GM12878 (cell line): ENCODE measurements at regions not wholly inside any gene's neighbourhood (a gene's known extent, or its start where the extent isn't known, plus 50 kb on each side); places are given as distances from the start of the nearest gene placed in this dataset.

Experiments
- ATAC-seq: fragments of 200-7000 bp; cut with Tn5 transposase; 3 replicates; pipeline ENCODE4 v1.9.1; 2020; ENCODE audit warnings: mild to moderate bottlenecking, moderate library complexity
- BruUV-seq: library from RNA; stranded (reverse); fragments of 400-500 nt; replicated peaks from 2 replicates; lab custom pipeline; 2021; lab: Mats Ljungman, UMichigan
- CTCF ChIA-PET: fragments of 300-600 bp; sonication (Branson Sonifier 250); formaldehyde crosslinking; extraction: SDS; loops from one replicate; lab custom pipeline; 2021; ENCODE audit warnings: inconsistent platforms; lab: Yijun Ruan, JAX
- POLR2A ChIA-PET: fragments of 350-600 bp; formaldehyde crosslinking; extraction: SDS; loops from one replicate; lab custom pipeline; 2021; ENCODE audit warnings: inconsistent platforms; lab: Charles Lee
- RAD21 ChIA-PET: fragments of 300-600 bp; sonication (Branson Sonifier 250); formaldehyde crosslinking; loops from one replicate; lab custom pipeline; 2023; ENCODE audit warnings: antibody characterized with exemption; ENCODE audit not compliant: unreplicated experiment; lab: Charles Lee
- SMC1A ChIA-PET: fragments of 300-600 bp; sonication (Branson Sonifier 250); formaldehyde crosslinking; loops from one replicate; lab custom pipeline; 2023; ENCODE audit not compliant: unreplicated experiment, uncharacterized antibody; lab: Charles Lee
- DNase-seq: peaks from one replicate; pipeline ENCODE4 v3.0.0-alpha.2; 2011; ENCODE audit warnings: low read depth, low spot score
- FAIRE-seq: peaks from 3 replicates; lab custom pipeline; 2011; peaks lifted over from hg19 to GRCh38; lab: Jason Lieb, UNC
- H2AFZ ChIP-seq: 2 replicates; pipeline ENCODE4 v1.6.0; 2011; ENCODE audit warnings: low read depth, low read length, control low read depth; ENCODE audit not compliant: control insufficient read depth
- H3K27ac ChIP-seq: 2 replicates; pipeline ENCODE4 v1.5.1; 2011; ENCODE audit warnings: control low read depth; ENCODE audit not compliant: control insufficient read depth, insufficient read depth
- H3K27me3 ChIP-seq, 2 experiments: replicated peaks in 1 of 2; 2 replicates each; pipeline versions ENCODE4 v1.6.0 to v1.6.1; 2011; ENCODE audit warnings: low read length in 1 of 2; ENCODE audit not compliant: control insufficient read depth in 2 of 2, insufficient read depth in 2 of 2
- H3K36me3 ChIP-seq, 2 experiments: 2 replicates each; pipeline ENCODE4 v1.5.1; 2011; ENCODE audit warnings: low read length in 1 of 2; ENCODE audit not compliant: control insufficient read depth in 2 of 2, insufficient read depth in 2 of 2
- H3K4me1 ChIP-seq: 2 replicates; pipeline ENCODE4 v1.6.1; 2011; ENCODE audit warnings: mild to moderate bottlenecking, low read length, moderate library complexity, mixed read lengths; ENCODE audit not compliant: control insufficient read depth, insufficient read depth
- H3K4me2 ChIP-seq: 2 replicates; pipeline ENCODE4 v1.6.0; 2011; ENCODE audit warnings: control low read depth; ENCODE audit not compliant: control insufficient read depth, insufficient read depth
- H3K4me3 ChIP-seq: fragments of 200-600 bp; sonication (generic); 2 replicates; pipeline ENCODE4 v1.5.1; 2016
- H3K79me2 ChIP-seq: 2 replicates; pipeline ENCODE4 v1.6.0; 2011; ENCODE audit warnings: low read length; ENCODE audit not compliant: control insufficient read depth, insufficient read depth
- H3K9ac ChIP-seq: 2 replicates; pipeline ENCODE4 v1.8.0; 2011; ENCODE audit warnings: low read length, control low read depth, mixed read lengths; ENCODE audit not compliant: control insufficient read depth, insufficient read depth
- H3K9me3 ChIP-seq: replicated peaks from 3 replicates; pipeline ENCODE4 v1.5.1; 2011; ENCODE audit warnings: mild to moderate bottlenecking, low read length; ENCODE audit not compliant: control insufficient read depth, insufficient read depth
- H4K20me1 ChIP-seq: 2 replicates; pipeline ENCODE4 v1.6.0; 2011; ENCODE audit not compliant: control insufficient read depth, insufficient read depth
- CBX5 ChIP-seq: sonication (generic); IDR thresholded peaks from 2 replicates; pipeline ENCODE4 v1.6.1; 2016; ENCODE audit warnings: low read depth, moderate library complexity, mild to moderate bottlenecking, inconsistent platforms
- CHD1 ChIP-seq: IDR thresholded peaks from 2 replicates; pipeline ENCODE4 v1.6.1; 2012; ENCODE audit warnings: low read depth, low read length, improper control_type of control experiment
- CUX1 ChIP-seq: IDR thresholded peaks from 2 replicates; pipeline ENCODE4 v1.6.1; 2012; ENCODE audit warnings: improper control_type of control experiment, low read depth, low read length; ENCODE audit not compliant: insufficient replicate concordance
- EED ChIP-seq: sonication (generic); IDR thresholded peaks from 2 replicates; pipeline ENCODE4 v1.6.1; 2016; ENCODE audit warnings: antibody characterized with exemption, low read depth
- FOXK2 ChIP-seq: fragments of 450-650 bp; IDR thresholded peaks from 2 replicates; pipeline ENCODE4 v1.6.1; 2017; ENCODE audit warnings: mild to moderate bottlenecking, moderate library complexity
- IKZF1 ChIP-seq: fragments of 450-650 bp; conservative IDR thresholded peaks from 2 replicates; pipeline ENCODE4 v1.6.1; 2017; ENCODE audit warnings: antibody characterized with exemption, mild to moderate bottlenecking
- IRF4 ChIP-seq: IDR thresholded peaks from 2 replicates; pipeline ENCODE4 v1.6.1; 2011; ENCODE audit warnings: low read depth, low read length
- POU2F2 ChIP-seq: IDR thresholded peaks from 3 replicates; pipeline ENCODE4 v1.6.1; 2011; ENCODE audit warnings: low read depth, mild to moderate bottlenecking, low read length, borderline replicate concordance
- RAD21 ChIP-seq: IDR thresholded peaks from 2 replicates; pipeline ENCODE4 v1.6.1; 2011; ENCODE audit warnings: mild to moderate bottlenecking, low read depth, low read length, moderate library complexity; ENCODE audit not compliant: insufficient read depth
- RB1 ChIP-seq: fragments of 450-650 bp; formaldehyde crosslinking; IDR thresholded peaks from 2 replicates; pipeline ENCODE4 v1.6.1; 2017; ENCODE audit warnings: mild to moderate bottlenecking, borderline replicate concordance
- SMARCA5 ChIP-seq: fragments of 450-650 bp; IDR thresholded peaks from 2 replicates; pipeline ENCODE4 v1.6.1; 2017; ENCODE audit warnings: mild to moderate bottlenecking
- SMC3 ChIP-seq: IDR thresholded peaks from 2 replicates; pipeline ENCODE4 v1.6.1; 2011; ENCODE audit warnings: low read length, improper control_type of control experiment, borderline replicate concordance
- TBL1XR1 ChIP-seq: IDR thresholded peaks from 2 replicates; pipeline ENCODE4 v1.6.1; 2012; ENCODE audit warnings: low read depth, low read length, improper control_type of control experiment
- YY1 ChIP-seq: IDR thresholded peaks from 2 replicates; pipeline ENCODE4 v1.6.1; 2011; ENCODE audit warnings: low read depth, mild to moderate bottlenecking, low read length
- ZSCAN29 ChIP-seq: fragments of 450-650 bp; IDR thresholded peaks from 2 replicates; pipeline ENCODE4 v1.6.1; 2017; ENCODE audit warnings: mild to moderate bottlenecking, moderate library complexity
- WGBS: methylation state at CpG from one replicate; pipeline ENCODE4 v1.1.6; 2016; ENCODE audit warnings: low lambda C conversion rate; ENCODE audit not compliant: insufficient replicate concordance, insufficient coverage; ENCODE audit errors: missing lambda C conversion rate; 5-methylcytosine and 5-hydroxymethylcytosine counted together
- in situ Hi-C: fragments of 300-500 bp; cut with MboI; formaldehyde crosslinking; loops from 9 replicates; pipeline ENCODE4 v1.14.3; 2018; ENCODE audit warnings: mixed read lengths
- intact Hi-C: fragments of 100-400 bp; cut with micrococcal nuclease; formaldehyde crosslinking; loops from one replicate; pipeline ENCODE4 v1.14.2; 2022; ENCODE audit not compliant: unreplicated experiment
- TF ChIP-seq, protein P1 (sequence below): IDR thresholded peaks from 2 replicates; pipeline ENCODE4 v1.6.1; 2012; ENCODE audit warnings: low read depth, low read length, improper control_type of control experiment

- H3K4me2 ChIP-seq = peak overlapping the region; percentile 57
- RAD21 ChIA-PET = interaction anchor here (0.6 to 6.4 kb wide), 26 partner anchors 9 to 1734 kb away, joined by 3 to 74 read pairs (median 4); partner anchors contain the start of gene MBNL2
- TF ChIP-seq CHD1 = no peak
- TF ChIP-seq YY1 = peak; percentile 77
- TF ChIP-seq IRF4 = 0 out of 2 replicates have a peak, but pooled peaks have one; percentile 26
- peak; percentile 99 for TF ChIP-seq SMC3
- 0 out of 2 replicates have a peak, but pooled peaks have one; percentile 27 for TF ChIP-seq EED
- 0 out of 3 replicates have a peak, but pooled peaks have one; percentile 30 for TF ChIP-seq POU2F2
- TF ChIP-seq SMARCA5 = peak; percentile 71
- TF ChIP-seq, protein P1, sequence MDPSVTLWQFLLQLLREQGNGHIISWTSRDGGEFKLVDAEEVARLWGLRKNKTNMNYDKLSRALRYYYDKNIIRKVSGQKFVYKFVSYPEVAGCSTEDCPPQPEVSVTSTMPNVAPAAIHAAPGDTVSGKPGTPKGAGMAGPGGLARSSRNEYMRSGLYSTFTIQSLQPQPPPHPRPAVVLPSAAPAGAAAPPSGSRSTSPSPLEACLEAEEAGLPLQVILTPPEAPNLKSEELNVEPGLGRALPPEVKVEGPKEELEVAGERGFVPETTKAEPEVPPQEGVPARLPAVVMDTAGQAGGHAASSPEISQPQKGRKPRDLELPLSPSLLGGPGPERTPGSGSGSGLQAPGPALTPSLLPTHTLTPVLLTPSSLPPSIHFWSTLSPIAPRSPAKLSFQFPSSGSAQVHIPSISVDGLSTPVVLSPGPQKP = no peak
- TF ChIP-seq TBL1XR1 = 0 out of 2 replicates have a peak, but pooled peaks have one; percentile 33
- TF ChIP-seq FOXK2 = no peak
- no peak for TF ChIP-seq ZSCAN29
- no peak for TF ChIP-seq RB1
- TF ChIP-seq CBX5 = no peak
- TF ChIP-seq CUX1 = no peak
- 0 out of 2 replicates have a peak, but pooled peaks have one; percentile 25 for TF ChIP-seq IKZF1
- peak; percentile 94 for TF ChIP-seq RAD21
Measured at GRCh38 chr13:97109841-97110492, 112.2 kb upstream of the MBNL2 start.

More at GRCh38 chr13:97109841-97110492, 112.2 kb upstream of the MBNL2 start:
- peak; percentile 99 for ATAC-seq
- DNase-seq = no peak
- 12% methylated on average over 34 of the region's 34 CpGs for WGBS
- Histone ChIP-seq H3K4me1 (no peaks in the 10 kb centered on the region), H3K27me3 (no peaks in the 10 kb centered on the region), H3K4me3 (no peak overlapping the region), H3K9me3 (no peaks in the 10 kb centered on the region; the same call in 2 of the 3 replicates), H3K79me2 (no peaks in the 10 kb centered on the region), H3K9ac (no peak overlapping the region), H3K27ac (no peak overlapping the region), H2AFZ (peak overlapping the region; percentile 59), H3K36me3 (no peaks in the 10 kb centered on the region), H4K20me1 (no peaks in the 10 kb centered on the region)
- in situ Hi-C loops (no loop called here), intact Hi-C loops (loop anchor here (1.0 to 10.0 kb wide), 6 partner anchors 102 to 695 kb away; partner anchors contain the start of gene RAP2A)
- CTCF ChIA-PET = interaction anchor here (0.7 to 6.9 kb wide), 39 partner anchors 9 to 690 kb away, joined by 3 to 135 read pairs (median 4); partner anchors contain the start of gene MBNL2
- no TSS peak for BruUV-seq
- no peak for FAIRE-seq
- POLR2A ChIA-PET = interaction anchor here (0.5 to 0.6 kb wide), 2 partner anchors 465 to 627 kb away, joined by 3 to 4 read pairs; no protein-coding TSS in a partner anchor
- SMC1A ChIA-PET = interaction anchor here (0.7 to 7.7 kb wide), 19 partner anchors 15 to 463 kb away, joined by 3 to 99 read pairs (median 4); partner anchors contain the start of gene MBNL2
